ENCODE measurements at regions not wholly inside any gene's neighbourhood (a gene's known extent, or its start where the extent isn't known, plus 50 kb on each side); places are given as distances from the start of the nearest gene placed in this dataset.
A peak's percentile ranks its signal among the peaks of the same experiment; 100 is the strongest.
"Not testable (repeated sequence)": the region's sequence is repeated elsewhere in the genome, so short reads cannot be mapped to it uniquely, and the experiment has no call there.

DNA sequence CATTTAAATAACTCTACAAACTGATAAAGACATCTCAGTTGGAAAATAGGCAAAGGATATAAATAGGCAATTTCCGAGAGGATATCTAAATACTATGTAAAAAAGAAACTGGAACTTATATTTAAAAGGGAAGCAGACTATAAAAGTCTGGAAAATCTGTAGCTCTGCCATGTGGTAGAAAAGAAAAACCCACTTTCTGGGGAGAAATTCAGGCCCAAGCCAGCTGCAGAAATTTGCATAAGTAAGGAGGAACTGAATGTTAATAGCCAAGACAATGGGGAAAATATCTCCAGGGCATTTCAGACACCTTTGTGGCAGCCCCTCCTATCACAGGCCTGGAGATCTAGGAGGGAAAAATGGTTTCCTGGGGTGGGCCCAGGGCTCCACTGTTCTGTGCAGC lies 97.8 kb upstream of the ZBED5 start:
- DNase-seq (ENCODE audit: low read depth in 2 of 2) = no peak

DNA sequence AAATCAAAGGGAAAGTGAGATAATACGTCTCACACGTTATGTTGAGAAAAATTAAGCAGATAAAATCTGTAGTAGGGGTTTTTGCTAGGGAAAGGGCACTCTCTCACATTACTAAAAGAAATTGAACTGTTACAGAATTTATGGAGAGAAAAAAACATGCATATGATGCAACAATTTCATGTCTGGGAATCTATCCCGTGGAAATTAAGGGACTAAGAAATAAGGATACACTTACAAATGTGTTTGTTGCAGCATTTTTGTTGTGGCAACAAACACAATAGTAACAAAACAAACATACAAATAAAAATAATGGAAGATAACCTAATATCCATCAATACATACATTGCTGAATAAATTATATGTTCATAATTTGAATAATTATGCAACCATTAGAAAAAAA lies 96.3 kb upstream of the ZBED5 start:
- no peak for DNase-seq (ENCODE audit: low read depth in 2 of 2)

DNA sequence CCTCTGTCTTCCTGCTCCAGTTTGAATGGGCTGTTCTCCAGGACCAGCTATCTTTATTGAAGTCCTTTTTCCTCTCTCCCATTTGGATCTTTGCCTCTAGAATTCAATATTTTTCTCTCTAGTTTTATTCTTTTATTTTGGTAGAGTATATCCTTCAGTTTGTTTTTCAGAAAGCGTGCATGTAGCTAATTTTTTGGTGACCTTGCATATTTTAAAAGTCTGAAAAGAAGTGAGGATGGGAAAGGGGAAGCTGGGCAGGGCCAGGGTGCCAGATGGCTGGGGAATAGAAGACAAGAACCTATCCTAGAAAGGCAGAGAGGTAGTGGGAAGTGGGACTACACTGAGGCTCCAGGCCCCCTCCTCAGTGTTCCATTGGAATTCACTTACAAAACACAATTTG lies 95.0 kb upstream of the ZBED5 start:
- DNase-seq (ENCODE audit: low read depth in 2 of 2) = no peak

DNA sequence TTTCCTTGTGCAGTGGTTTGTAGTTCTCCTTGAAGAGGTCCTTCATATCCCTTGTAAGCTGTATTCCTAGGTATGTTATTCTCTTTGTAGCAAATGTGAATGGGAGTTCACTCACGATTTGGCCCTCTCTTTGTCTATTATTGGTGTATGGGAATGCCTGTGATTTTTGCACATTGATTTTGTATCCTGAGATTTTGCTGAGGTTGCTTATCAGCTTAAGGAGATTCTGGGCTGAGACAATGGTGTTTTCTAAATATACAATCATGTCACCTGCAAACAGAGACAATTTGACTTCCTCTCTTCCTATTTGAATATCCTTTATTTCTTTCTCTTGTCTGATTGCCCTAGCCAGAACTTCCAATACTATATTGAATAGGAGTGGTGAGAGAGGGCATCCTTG lies 90.1 kb upstream of the ZBED5 start:
- DNase-seq (ENCODE audit: low read depth in 2 of 2) = not testable (repeated sequence)

DNA sequence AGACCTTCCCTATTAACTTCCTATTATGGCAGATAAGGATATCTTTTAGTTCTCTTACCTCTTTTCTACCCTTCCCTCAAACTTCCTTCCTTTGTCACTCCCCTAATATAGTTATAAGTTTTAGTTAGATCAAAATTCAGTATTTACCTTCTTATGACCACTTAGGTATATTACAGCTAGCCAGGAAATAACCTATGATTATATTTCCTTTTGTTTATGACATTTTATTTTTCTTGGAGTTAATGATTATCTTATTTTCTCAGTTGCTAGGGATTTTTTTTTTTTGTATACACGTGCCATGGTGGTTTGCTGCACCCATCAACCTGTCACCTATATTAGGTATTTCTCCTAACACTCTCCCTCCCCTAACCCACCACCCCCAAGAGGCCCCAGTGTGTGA lies 88.2 kb upstream of the ZBED5 start:
- no peak for DNase-seq (ENCODE audit: low read depth in 2 of 2)

DNA sequence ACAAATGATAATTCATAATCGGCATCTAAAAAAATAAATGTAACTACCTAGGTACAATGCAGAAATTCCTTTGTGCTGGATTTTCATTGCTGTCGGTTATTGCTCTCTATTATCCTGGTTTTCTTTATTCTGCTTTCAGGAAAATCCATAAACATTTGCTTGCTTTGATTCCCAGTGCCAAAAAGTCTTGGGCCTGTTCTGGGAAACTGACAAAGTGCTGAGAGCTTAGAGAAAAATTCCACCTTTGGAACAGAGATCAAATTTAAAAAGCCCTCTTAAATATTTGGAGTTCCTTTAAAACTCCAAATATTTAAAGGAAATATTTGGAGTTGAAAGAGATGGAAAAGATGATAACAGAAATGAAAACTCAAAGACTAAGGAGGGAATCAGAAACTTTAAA lies 87.3 kb upstream of the ZBED5 start:
- DNase-seq (ENCODE audit: low read depth in 2 of 2) = no peak

DNA sequence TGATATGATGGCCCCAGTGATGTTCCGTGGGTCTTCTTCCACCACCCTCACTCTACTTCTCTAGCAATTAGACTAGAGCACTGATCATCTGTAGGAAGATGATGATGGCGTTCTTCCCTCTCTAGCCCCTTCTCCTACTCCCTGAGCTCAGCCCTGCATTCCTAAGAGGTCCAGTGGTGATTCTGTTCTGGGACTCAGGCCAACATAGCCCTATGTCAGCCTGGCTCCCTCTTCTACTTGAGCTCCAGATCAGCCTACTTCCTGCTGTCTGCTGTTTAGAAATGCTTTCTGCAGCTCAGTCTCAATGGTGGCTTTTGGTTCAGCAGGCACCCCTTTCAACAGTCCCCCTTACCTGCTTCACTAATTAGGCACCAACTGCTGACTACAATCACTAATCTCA lies 86.1 kb upstream of the ZBED5 start:
- DNase-seq (ENCODE audit: low read depth in 2 of 2) = no peak

DNA sequence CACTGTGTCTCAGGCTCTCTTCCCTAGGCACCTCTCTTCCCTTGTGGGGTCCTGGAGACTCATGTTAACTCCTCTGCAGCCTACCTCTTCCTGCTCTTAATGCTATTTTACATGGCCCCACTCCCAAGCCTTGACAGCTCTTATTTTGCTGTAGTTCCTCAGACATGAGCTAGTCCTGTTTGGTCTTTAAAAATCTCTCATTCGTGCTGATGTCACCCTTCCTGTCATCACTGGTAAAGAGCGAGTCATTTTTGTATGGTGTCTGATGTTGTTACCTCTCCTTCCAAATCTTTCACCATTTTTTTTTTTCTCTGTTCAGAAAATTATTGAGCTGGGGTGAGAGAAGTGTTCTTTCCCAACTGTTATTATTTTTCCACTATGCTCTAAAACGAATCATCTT lies 84.8 kb upstream of the ZBED5 start:
- no peak for DNase-seq (ENCODE audit: low read depth in 2 of 2)

DNA sequence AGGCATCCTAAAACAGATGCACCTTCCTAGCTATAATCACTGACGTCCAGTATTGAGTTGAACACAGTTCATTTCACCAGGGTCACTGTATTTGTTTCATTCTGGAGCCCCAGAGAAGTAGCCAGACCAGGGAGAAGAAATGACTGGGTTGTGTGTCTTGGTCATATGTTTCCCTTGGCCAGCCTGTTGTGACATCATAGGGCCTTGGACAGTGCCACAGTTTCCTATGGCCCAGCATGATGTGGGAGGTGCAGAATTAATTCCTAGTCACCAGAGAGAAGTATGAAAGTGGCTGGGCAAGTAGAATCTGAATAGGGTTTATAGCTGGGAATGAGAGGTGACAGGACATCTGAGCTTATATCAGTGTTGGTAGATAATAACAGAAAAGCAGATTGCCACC lies 84.0 kb upstream of the ZBED5 start:
- DNase-seq (ENCODE audit: low read depth in 2 of 2) = no peak

DNA sequence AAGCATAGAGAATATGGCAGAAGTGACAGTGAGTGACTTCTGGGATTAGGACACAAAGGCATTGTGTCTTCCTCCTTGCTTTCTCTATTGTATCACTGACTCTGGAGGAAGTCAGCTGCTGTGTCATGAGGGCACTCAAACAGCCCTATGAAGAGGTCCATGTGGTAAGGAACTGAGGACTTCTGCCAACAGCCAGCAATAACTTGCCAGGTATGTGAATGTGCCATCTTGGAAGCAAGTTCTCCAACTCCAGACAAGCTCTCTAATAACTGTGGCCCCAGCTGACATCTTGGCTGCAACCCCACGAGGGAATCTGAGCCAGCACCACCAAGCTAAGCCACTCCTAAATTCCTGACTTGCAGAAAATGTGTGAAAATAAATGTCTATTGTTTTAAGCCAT lies 83.6 kb upstream of the ZBED5 start:
- DNase-seq (ENCODE audit: low read depth in 2 of 2) = no peak

DNA sequence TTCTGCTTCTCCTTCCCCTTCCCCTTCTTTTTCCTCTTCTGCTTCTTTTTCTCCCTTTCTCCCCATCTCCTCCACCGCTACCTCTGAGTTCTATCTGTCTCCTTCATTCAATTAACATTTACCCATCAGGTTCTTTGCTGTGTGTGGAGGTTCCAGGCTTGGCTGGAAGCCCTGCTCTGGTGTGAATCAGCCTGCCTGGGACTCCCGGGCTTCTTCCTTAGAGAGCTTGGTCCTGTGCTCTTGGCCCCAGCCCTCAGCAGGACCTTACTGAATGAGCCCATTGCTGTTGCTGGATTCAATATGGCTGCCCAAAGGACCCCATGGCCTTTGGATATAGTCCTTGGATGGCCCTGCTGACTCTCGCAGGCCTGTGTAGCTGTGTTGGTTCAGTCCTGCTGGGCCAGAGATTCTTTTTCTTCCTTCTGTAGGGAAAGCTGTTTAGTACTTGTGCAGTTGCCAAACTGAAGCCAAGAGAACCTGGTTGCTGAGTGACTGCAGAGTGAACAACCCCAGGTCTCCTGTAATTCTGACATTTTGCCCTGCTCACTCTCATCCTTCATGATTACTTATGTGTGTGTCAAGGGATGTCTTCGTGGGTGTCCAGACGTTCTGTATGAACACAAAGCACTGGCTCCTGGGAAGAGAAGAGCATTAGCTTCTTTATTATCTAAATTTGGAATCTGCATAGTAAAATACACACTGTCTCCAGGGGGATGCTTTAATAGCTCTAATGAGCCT lies 81.0 kb upstream of the ZBED5 start:
- no peak for DNase-seq (ENCODE audit: low read depth in 2 of 2)

DNA sequence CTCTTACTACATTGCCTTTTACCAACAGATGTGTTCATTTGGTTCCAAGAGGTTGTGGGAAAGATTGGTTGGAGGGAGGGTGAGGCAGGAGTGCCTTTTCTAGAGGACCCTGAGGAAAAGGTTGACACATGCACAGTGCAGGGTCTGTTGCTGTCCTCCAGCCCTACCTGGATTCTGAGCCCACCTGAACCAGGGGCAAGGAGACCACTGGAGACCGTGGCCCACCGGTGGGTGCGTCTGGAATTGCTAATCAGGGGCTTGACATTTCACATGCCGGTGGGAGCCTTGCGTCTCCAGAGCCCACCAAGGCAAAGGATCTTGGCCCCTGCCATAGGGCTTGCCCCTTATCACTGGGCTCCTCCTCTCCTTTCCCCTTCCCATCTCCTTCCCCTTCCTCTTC lies 80.4 kb upstream of the ZBED5 start:
- no peak for DNase-seq (ENCODE audit: low read depth in 2 of 2)

DNA sequence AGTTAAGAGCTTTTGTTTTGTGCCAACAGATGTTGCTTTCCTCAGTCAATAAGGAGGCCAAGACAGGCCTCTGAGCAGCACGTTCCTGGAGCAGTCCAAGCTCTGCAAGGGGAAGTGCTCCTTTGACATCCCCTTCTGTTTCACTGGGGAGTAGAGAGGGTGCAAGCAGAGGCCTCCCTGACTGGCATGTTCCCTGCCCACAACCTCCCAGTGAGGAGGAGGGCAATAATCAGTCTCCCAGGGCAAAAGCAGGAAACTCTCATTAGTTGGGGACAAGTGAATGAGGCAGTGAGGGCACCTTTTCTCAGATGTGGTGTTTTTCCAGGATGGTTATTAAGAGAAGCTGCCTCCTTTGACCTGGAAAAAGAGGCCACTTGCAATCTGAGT lies 79.5 kb upstream of the ZBED5 start:
- DNase-seq (ENCODE audit: low read depth in 2 of 2) = no peak

DNA sequence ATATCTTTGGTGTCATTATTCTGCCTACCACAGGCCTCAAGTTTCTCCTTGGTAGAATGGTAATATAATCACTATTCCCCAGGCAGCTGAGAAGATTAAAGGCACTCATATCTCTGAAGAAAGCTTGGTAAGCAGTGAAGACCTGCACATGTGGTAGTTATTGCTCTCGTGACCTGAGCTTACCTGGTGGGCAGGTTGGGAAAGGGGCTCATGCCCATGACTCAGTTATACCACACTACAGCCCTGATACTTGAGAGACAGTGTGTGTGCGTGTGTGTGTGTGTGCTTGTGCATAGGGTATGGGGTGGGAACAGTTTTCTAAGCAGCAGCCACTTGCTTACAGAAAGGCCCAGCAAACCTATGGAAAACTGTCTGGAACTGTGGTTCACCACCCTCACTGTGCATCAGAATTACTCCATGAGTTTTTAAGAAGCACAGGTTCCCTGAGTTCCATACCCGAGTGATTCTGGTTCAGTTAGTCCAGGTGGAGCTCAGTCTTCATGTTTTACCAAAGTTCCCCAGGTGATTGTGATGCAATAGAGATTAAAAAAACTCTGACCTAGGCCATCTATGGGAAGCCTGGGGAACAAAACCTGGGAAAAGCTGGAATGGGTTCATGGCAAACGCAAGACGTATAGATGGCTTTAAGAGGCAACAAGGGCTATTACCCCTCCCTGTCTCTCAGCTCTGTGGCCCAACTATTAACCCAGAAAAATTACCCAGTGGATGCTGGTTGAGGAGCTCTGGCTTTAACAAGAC lies 79.0 kb upstream of the ZBED5 start:
- DNase-seq (ENCODE audit: low read depth in 2 of 2) = no peak

DNA sequence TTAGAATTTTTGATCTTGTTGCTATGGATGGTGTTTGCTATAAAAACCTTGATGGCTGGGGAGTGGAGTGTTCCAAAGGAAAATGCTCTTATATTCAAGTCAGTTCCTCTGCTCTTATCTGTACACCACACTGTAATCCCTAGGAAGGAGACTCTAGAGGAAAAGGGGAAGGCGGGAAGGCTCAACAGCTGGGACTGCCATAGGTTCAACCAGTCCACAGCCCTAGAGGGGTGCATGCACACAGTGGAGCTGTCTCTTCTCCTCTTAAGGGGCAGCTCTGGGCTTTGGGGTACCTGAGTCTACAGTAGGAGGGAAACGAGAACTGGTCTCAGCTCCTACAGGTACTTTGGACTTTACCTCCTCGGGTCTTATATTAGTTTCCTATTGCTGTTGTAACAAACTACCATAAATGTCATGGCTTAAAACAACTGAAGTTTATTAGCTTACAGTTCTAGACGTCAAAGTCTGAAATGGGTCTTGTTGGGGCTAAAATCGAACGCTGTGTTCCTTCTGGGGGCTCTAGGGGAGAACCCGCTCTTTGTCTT lies 77.2 kb upstream of the ZBED5 start:
- DNase-seq (ENCODE audit: low read depth in 2 of 2) = no peak

DNA sequence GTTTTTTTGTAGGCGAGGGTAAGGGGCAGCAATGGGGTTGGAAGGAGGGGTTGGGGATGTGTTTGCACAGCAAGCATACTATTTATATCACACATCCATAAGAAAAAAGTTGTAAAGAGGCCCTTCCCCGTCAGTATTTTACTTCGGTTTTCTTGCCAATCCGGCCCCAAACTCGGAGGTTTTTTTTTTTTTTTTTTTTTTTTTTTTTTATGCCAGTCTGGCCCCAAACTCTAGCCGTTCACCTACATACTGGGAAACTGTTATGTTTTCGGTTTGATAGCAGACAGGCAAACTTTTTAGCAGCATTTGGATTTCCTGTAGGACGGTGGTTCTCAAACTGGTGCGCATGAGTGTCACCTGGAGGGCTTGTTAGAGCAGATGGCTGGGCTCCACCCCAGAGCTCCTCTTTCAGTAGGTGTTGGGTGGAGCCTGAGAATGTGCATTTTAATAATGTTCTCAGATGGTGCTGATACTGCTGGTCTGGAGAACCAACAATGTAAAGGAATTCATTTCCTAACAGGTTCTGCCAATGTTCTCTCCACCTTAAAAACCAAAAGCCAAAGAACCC lies 76.5 kb upstream of the ZBED5 start:
- no peak for DNase-seq (ENCODE audit: low read depth in 2 of 2)

DNA sequence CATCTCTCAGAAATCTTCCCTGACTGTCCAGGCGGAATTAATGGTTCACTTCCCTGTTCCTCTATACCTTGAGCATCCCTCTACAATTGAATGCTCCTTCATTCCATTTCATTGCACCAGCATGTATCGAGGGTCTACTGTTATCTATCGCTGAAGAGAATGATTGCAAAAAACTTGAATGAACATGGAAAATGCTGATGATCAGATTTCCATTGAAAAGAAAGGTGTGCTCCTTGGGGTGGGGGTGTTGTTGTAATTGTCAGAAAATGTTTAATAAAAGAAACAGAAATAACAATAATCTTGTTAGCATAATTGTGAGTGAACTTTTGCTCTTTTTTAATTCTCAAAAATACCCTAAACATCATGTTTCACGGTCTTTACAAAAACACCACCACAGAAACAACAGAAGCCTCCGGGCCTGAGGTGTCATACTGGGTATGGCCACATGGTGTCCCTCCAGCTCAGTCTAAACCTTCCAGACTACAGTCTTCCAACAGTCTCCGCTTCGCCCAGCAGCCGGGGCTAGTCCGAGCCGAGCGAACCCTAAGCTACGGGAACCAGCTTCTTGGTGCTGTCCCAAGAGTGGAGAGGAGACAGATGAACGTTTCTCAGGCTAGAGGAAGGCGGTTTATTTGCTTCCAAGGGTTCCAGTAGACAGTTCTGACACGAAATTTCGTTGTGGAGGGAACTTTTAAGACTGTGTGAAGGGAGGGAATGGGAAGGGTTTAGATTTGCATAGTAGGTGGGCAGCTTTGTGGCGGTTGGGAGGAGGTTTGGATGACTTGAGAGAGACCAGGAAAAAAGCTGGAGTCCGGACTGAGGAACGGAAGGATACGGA lies 75.8 kb upstream of the ZBED5 start:
- peak; percentile 70 to 77 for DNase-seq (ENCODE audit: low read depth in 2 of 2)

DNA sequence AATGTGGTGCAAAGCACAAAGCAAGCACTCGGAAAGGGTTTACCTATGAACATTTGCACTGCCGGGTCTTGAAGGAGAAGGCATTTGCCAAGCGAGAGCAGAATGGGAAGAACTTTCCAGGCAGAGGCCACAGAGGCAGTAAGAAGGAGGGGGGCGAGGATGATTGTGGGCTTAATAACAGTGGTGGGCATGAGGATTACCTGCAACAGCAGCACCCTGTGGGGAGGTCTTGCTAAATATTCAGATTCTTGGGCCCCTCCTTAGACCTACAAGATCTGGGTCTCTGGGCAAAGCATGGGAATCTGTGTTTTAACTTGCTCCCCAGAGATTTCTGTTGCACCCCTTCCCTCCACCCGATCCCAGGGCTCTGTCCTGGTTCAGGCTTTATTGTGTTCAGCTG lies 75.1 kb upstream of the ZBED5 start:
- no peak for DNase-seq (ENCODE audit: low read depth in 2 of 2)

DNA sequence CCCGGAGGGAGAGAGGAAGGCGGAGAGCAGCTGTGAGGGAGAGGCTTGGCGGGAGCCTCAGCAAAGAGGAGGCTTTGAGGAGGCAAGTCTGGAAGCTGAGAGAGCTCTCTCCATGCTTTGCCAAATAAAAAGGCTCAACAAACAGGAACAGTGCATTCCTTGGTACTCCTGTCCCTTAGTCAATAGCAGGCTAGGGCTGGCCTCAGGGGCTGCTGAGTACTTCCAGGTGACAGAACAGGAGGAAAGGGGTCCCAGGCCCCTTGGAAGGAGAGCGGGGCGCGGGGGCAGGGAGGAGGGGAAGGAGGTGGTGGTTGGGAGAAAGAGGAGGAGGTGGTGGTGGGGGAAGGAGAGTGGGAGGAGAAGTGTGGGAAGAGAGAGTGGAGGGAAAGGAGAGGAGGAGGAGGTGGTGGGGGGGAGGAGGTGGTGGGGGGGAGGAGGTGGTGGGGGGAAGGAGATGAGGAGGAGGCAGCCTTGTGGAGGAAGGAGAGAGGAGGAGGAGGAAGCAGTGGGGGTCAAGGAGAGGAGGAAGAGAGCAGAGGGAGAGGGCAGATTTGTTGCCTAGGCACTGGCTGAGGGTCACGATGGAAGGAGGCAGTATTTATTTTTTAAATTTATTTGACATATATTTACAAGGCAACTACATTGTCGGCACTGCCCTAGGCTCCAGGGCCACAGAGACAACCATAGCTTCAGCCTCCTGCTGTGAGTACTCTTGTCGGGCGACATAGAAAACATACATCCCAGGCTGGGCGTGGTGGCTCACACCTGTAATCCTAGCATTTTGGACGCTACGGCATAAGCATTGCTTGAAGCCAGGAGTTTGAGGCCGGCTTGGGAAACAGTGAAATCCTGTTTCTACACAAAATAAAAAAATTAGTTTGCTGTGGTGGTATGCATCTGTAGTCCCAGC lies 74.2 kb upstream of the ZBED5 start:
- DNase-seq (ENCODE audit: low read depth in 2 of 2) = no peak

DNA sequence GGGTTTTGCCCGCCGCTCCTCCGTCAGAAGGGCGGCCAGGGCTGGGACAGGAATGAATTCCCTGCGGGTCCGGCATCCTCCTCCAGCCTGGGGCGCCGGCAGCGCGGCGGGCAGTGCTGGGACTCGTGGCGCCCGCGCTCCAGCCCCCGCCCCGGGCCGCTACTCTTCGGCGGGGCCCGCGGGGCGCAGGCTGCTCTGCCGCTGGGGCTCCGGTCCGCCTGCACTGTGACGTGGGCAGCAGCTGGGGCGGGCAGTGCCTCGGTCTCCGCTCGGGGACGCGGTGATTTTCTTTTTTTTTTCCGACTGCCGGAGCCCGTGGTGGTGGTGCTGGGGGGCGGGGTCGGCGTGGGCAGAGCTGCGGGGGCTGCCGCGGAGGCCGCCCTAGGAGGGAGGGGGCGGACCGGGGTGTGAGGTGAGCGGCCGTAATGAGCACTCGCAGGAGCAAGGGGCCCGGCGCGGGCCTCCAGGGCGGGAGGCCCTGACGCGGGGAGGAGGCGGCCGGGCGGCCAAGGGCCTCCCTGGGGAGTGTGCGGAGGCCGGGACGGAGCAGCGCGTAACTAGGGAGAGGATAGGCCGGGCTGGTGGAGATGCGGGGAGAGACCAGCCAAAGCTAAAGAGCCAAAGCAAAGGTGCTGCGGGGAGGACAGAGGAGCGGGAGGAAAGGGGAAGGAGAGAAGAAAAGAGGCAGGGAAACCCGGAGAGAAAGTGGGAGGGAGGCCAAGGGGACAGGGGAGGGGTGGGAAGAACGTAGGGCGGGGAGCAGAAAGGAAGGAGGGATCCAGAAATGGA lies 73.3 kb upstream of the ZBED5 start:
- peak; percentile 32 to 53 for DNase-seq (ENCODE audit: low read depth in 2 of 2)

Measured in stimulated activated CD4-positive, alpha-beta T cell treated with anti-CD3 and anti-CD28 coated beads, Interleukin-1b, Interleukin-23, amount 100 ng/mL, for 4 hours (primary cell).